Activated CD8-positive, alpha-beta T cell treated with anti-CD3 and anti-CD28 coated beads for 36 hours (primary cell): ENCODE measurements at regions not wholly inside any gene's neighbourhood (a gene's known extent, or its start where the extent isn't known, plus 50 kb on each side); places are given as distances from the start of the nearest gene placed in this dataset.

Experiments used
- ATAC-seq: fragments of 200-7000 bp; cut with Tn5 transposase; one replicate; pipeline ENCODE4 v1.10.0; 2021; ENCODE audit warnings: mild to moderate bottlenecking, moderate library complexity
- CTCF ChIA-PET: fragments of 350-600 bp; sonication (Branson Sonifier 250); formaldehyde crosslinking; loops from one replicate; lab custom pipeline; 2021; ENCODE audit warnings: antibody characterized with exemption; lab: Charles Lee
- POLR2A ChIA-PET: fragments of 350-600 bp; sonication (Branson Sonifier 250); formaldehyde crosslinking; loops from one replicate; lab custom pipeline; 2021; ENCODE audit warnings: antibody characterized with exemption; lab: Charles Lee
- DNase-seq: peaks from one replicate; pipeline ENCODE4 v3.0.0-alpha.2; 2020
- H3K27ac Mint-ChIP-seq: one replicate; pipeline ENCODE4 v1.8.0; 2021; ENCODE audit warnings: mild to moderate bottlenecking, mixed read lengths
- H3K27me3 Mint-ChIP-seq: one replicate; pipeline ENCODE4 v1.8.0; 2021; ENCODE audit warnings: mixed read lengths
- H3K36me3 Mint-ChIP-seq: one replicate; pipeline ENCODE4 v1.8.0; 2021; ENCODE audit warnings: low read depth, mixed read lengths
- H3K4me1 Mint-ChIP-seq: one replicate; pipeline ENCODE4 v1.8.0; 2021; ENCODE audit warnings: low read depth, mixed read lengths
- H3K4me3 Mint-ChIP-seq: one replicate; pipeline ENCODE4 v1.8.0; 2021; ENCODE audit warnings: mild to moderate bottlenecking, moderate library complexity, mixed read lengths
- H3K9me3 Mint-ChIP-seq: one replicate; pipeline ENCODE4 v1.8.0; 2021; ENCODE audit warnings: mixed read lengths
- CTCF ChIP-seq: fragments of 200-600 bp; IDR thresholded peaks from one replicate; pipeline ENCODE4 v1.8.0; 2022; ENCODE audit warnings: antibody characterized with exemption, mild to moderate bottlenecking
- intact Hi-C: fragments of 100-400 bp; cut with micrococcal nuclease; formaldehyde crosslinking; loops from one replicate; pipeline ENCODE4 v1.10.0; 2022

- no peak for ATAC-seq
- Mint-ChIP-seq H3K4me1 (peaks cover 11% of the 10 kb centered on the region), H3K27ac (no peak overlapping the region), H3K27me3 (peaks cover 8% of the 10 kb centered on the region), H3K4me3 (no peak overlapping the region), H3K36me3 (no peaks in the 10 kb centered on the region), H3K9me3 (no peaks in the 10 kb centered on the region)
- POLR2A ChIA-PET, result interaction anchor here (0.6 to 1.6 kb wide), 2 partner anchors 9 to 797 kb away, joined by 3 to 5 read pairs; no protein-coding TSS in a partner anchor
- no peak for DNase-seq
- CTCF ChIA-PET, result interaction anchor here (0.7 kb wide), 1 partner anchor 1660 kb away, joined by 4 read pairs; no protein-coding TSS in a partner anchor
- intact Hi-C loops, result no loop called here
- no peak for TF ChIP-seq CTCF
Measured at GRCh38 chr3:150330174-150330573, 77.9 kb upstream of the TSC22D2 start.

GRCh38 chr3:150329408-150329807 is 78.7 kb upstream of the TSC22D2 start:
- H3K4me1 Mint-ChIP-seq, result peaks cover 11% of the 10 kb centered on the region
- no peak overlapping the region for H3K4me3 Mint-ChIP-seq
- ATAC-seq (peak; percentile 76), DNase-seq (peak; percentile 45)
- ChIA-PET POLR2A (interaction anchor here (1.1 kb wide), 1 partner anchor 78 kb away, joined by 4 read pairs; no protein-coding TSS in a partner anchor), CTCF (interaction anchor here (0.6 kb wide), 1 partner anchor 57 kb away, joined by 3 read pairs; no protein-coding TSS in a partner anchor)
- H3K36me3 Mint-ChIP-seq, result no peaks in the 10 kb centered on the region
- no peak for TF ChIP-seq CTCF
- no peak overlapping the region for H3K27ac Mint-ChIP-seq
- H3K27me3 Mint-ChIP-seq, result peaks cover 8% of the 10 kb centered on the region
- intact Hi-C loops, result no loop called here
- no peaks in the 10 kb centered on the region for H3K9me3 Mint-ChIP-seq

GRCh38 chr3:150328654-150329040 is 79.5 kb upstream of the TSC22D2 start:
- Mint-ChIP-seq H3K9me3 (no peaks in the 10 kb centered on the region), H3K4me3 (no peak overlapping the region), H3K4me1 (peaks cover 9% of the 10 kb centered on the region), H3K36me3 (no peaks in the 10 kb centered on the region), H3K27me3 (peaks cover 12% of the 10 kb centered on the region), H3K27ac (no peak overlapping the region)
- ChIA-PET POLR2A (interaction anchor here (1.1 to 1.3 kb wide), 2 partner anchors 9 to 78 kb away, joined by 3 to 4 read pairs; no protein-coding TSS in a partner anchor), CTCF (interaction anchor here (0.7 to 0.8 kb wide), 2 partner anchors 26 to 42 kb away, joined by 3 read pairs; no protein-coding TSS in a partner anchor)
- ATAC-seq (no peak), DNase-seq (no peak)
- intact Hi-C loops, result no loop called here
- no peak for TF ChIP-seq CTCF

- no peaks in the 10 kb centered on the region for H3K9me3 Mint-ChIP-seq
- H3K36me3 Mint-ChIP-seq, result no peaks in the 10 kb centered on the region
- no peak overlapping the region for H3K27ac Mint-ChIP-seq
- intact Hi-C loops, result no loop called here
- CTCF ChIA-PET, result interaction anchor here (0.8 kb wide), 1 partner anchor 42 kb away, joined by 3 read pairs; no protein-coding TSS in a partner anchor
- POLR2A ChIA-PET, result interaction anchor here (0.7 to 1.3 kb wide), 2 partner anchors 8 to 153 kb away, joined by 3 to 5 read pairs; no protein-coding TSS in a partner anchor
- TF ChIP-seq CTCF, result no peak
- no peak for ATAC-seq
- H3K27me3 Mint-ChIP-seq, result peaks cover 12% of the 10 kb centered on the region
- no peak for DNase-seq
- peaks cover 5% of the 10 kb centered on the region for H3K4me1 Mint-ChIP-seq
- no peak overlapping the region for H3K4me3 Mint-ChIP-seq
Measured at GRCh38 chr3:150327678-150328653, 80.1 kb upstream of the TSC22D2 start.
